T-cell (primary cell): ENCODE measurements at regions not wholly inside any gene's neighbourhood (a gene's known extent, or its start where the extent isn't known, plus 50 kb on each side); places are given as distances from the start of the nearest gene placed in this dataset.

Experiments used
- ATAC-seq, 4 experiments: fragments of 200-7000 bp in 3 of 4; fragments of 150-1000 bp in 1 of 4; cut with Tn5 transposase; replicated peaks in 1 of 4; 1 replicate in 3 of 4; 2 replicates in 1 of 4; pipeline ENCODE4 v1.10.0; 2021; ENCODE audit warnings: moderate library complexity in 3 of 4, mild to moderate bottlenecking in 2 of 4, moderate number of reproducible peaks in 1 of 4
- CTCF ChIA-PET, 2 donors: fragments of 300-600 bp; sonication (Branson Sonifier 250); formaldehyde crosslinking; loops; one replicate each; lab custom pipeline; 2022; ENCODE audit warnings: antibody characterized with exemption in 2 of 2; lab: Charles Lee
- POLR2A ChIA-PET, 2 donors: fragments of 300-600 bp; sonication (Branson Sonifier 250); formaldehyde crosslinking; loops; one replicate each; lab custom pipeline; 2022; ENCODE audit warnings: antibody characterized with exemption in 2 of 2; lab: Charles Lee
- DNase-seq, 35 experiments: peaks; one replicate each; pipeline versions ENCODE4 v3.0.0 to v3.0.0-alpha.2; 2013 to 2023
- H3K27ac ChIP-seq: one replicate; pipeline ENCODE4 v1.5.1; 2013; ENCODE audit warnings: low read length
- H3K27me3 ChIP-seq, 2 experiments: replicated peaks in 1 of 2; 1 replicate in 1 of 2; 2 replicates in 1 of 2; pipeline versions ENCODE4 v1.6.1 to v1.7.0; 2013; ENCODE audit warnings: low read length in 1 of 2, mixed read lengths in 1 of 2; ENCODE audit not compliant: control insufficient read depth in 2 of 2, insufficient read depth in 2 of 2; ENCODE audit errors: extremely low read depth in 1 of 2
- H3K36me3 ChIP-seq, 2 donors: 1 replicate in 1 of 2; 2 replicates in 1 of 2; pipeline versions ENCODE4 v1.6.1 to v1.7.0; 2013; ENCODE audit warnings: low read length in 1 of 2; ENCODE audit not compliant: control insufficient read depth in 2 of 2, insufficient read depth in 1 of 2; ENCODE audit errors: extremely low read depth in 1 of 2
- H3K4me1 ChIP-seq, 2 experiments: 1 replicate in 1 of 2; 2 replicates in 1 of 2; pipeline versions ENCODE4 v1.6.1 to v1.7.0; 2013; ENCODE audit warnings: low read length in 2 of 2, mixed read lengths in 1 of 2; ENCODE audit not compliant: insufficient read depth in 2 of 2, control insufficient read depth in 1 of 2; ENCODE audit errors: extremely low read depth in 1 of 2
- H3K4me3 ChIP-seq, 2 donors: 1 replicate in 1 of 2; 2 replicates in 1 of 2; pipeline versions ENCODE4 v1.5.1 to v1.7.0; 2013; ENCODE audit warnings: mild to moderate bottlenecking in 2 of 2, low read length in 1 of 2, moderate library complexity in 1 of 2; ENCODE audit not compliant: control insufficient read depth in 1 of 2; ENCODE audit errors: extremely low read depth in 1 of 2
- H3K9me3 ChIP-seq: 2 replicates; pipeline ENCODE4 v1.7.0; 2013
- H3K27ac Mint-ChIP-seq, 2 donors: one replicate each; pipeline ENCODE4 v1.8.0; 2020 to 2021; ENCODE audit warnings: mild to moderate bottlenecking in 2 of 2, mixed read lengths in 2 of 2
- H3K27me3 Mint-ChIP-seq, 2 donors: one replicate each; pipeline ENCODE4 v1.8.0; 2021 to 2022; ENCODE audit warnings: mixed read lengths in 2 of 2
- H3K36me3 Mint-ChIP-seq: one replicate; pipeline ENCODE4 v1.8.0; 2021; ENCODE audit warnings: mixed read lengths
- H3K4me1 Mint-ChIP-seq, 3 donors: one replicate each; pipeline ENCODE4 v1.8.0; 2020 to 2022; ENCODE audit warnings: mixed read lengths in 3 of 3, mild to moderate bottlenecking in 1 of 3
- H3K4me3 Mint-ChIP-seq, 3 donors: one replicate each; pipeline ENCODE4 v1.8.0; 2020 to 2022; ENCODE audit warnings: mild to moderate bottlenecking in 3 of 3, mixed read lengths in 3 of 3, moderate library complexity in 3 of 3
- H3K9me3 Mint-ChIP-seq, 3 donors: one replicate each; pipeline ENCODE4 v1.8.0; 2020 to 2022; ENCODE audit warnings: mixed read lengths in 3 of 3
- WGBS: methylation state at CpG from one replicate; pipeline ENCODE4 v1.1.5; 2013; ENCODE audit warnings: missing lambda C conversion rate; ENCODE audit not compliant: insufficient coverage; 5-methylcytosine and 5-hydroxymethylcytosine counted together

DNA sequence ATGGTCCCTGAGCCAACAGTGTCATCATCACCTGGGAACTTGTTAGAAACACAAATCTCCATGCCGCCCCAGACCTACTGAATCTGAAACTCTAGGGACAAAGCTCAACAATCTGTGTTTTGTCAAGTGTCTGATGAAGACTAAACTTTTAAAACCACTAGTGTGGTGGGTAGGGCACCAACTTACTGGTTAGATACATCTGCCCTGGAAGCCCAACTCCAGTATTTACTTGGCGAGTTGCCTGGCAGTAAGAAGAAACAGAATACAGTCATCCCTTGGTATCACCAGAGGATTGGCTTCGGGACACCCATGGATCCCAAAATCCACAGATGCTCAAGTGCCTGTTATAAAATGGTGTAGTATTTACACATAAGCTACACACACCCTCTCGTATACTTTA lies 367.9 kb upstream of the DUSP10 start:
- Histone ChIP-seq H3K27ac (no peak overlapping the region), H3K9me3 (no peaks in the 10 kb centered on the region), H3K4me3 (no peak overlapping the region), H3K27me3 (no peaks in the 10 kb centered on the region), H3K4me1 (no peaks in the 10 kb centered on the region), H3K36me3 (no peaks in the 10 kb centered on the region)
- Mint-ChIP-seq H3K36me3 (no peaks in the 10 kb centered on the region), H3K27me3 (peaks cover 0 to 4% of the 10 kb centered on the region in 2 donors), H3K4me1 (no peaks in the 10 kb centered on the region), H3K9me3 (no peaks in the 10 kb centered on the region), H3K27ac (no peak overlapping the region), H3K4me3 (no peak overlapping the region)
- ChIA-PET CTCF (no interaction called here), POLR2A (no interaction called here)
- no peak for ATAC-seq
- WGBS, result no CpG with 5 or more reads among the region's 4 CpGs
- DNase-seq, result no peak

- Mint-ChIP-seq H3K36me3 (no peaks in the 10 kb centered on the region), H3K4me3 (no peak overlapping the region), H3K27me3 (peaks cover 0 to 7% of the 10 kb centered on the region in 2 donors), H3K9me3 (no peaks in the 10 kb centered on the region), H3K27ac (no peak overlapping the region), H3K4me1 (no peaks in the 10 kb centered on the region)
- ChIA-PET POLR2A (no interaction called here), CTCF (interaction anchor here in 1 of 2 donors (1.6 kb wide), 1 partner anchor 12 kb away, joined by 4 read pairs; no protein-coding TSS in a partner anchor)
- Histone ChIP-seq H3K36me3 (no peaks in the 10 kb centered on the region), H3K4me3 (no peak overlapping the region), H3K4me1 (no peaks in the 10 kb centered on the region), H3K9me3 (no peaks in the 10 kb centered on the region), H3K27me3 (peaks cover 0 to 4% of the 10 kb centered on the region in 2 experiments), H3K27ac (no peak overlapping the region)
- no peak for DNase-seq
- ATAC-seq, result no peak
- WGBS, result 67% methylated on average over 4 of the region's 4 CpGs
These were observed 366.1 kb upstream of the DUSP10 start for GRCh38 chr1:222107975-222108374.

DNA sequence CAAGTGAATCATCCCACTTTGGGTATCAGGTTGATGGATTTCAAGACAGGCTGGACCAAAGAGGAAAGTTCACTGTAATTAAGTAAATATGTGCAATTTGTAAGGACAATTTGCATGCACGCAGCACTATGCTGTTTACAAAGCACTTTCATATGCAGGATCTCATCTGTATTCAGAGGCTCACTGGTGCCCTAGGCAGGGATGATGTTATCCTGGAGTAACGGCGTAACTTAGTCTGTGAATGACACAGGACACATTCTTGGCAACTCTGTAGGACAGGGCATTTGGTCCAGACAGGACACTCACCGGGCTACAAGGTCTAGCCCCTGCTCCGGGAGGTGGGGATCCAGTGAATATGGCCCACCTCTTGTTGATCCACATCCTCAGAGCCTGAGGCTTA lies 365.4 kb upstream of the DUSP10 start:
- WGBS, result 92% methylated on average over 5 of the region's 5 CpGs
- Histone ChIP-seq H3K27ac (no peak overlapping the region), H3K9me3 (no peaks in the 10 kb centered on the region), H3K36me3 (no peaks in the 10 kb centered on the region), H3K4me3 (no peak overlapping the region), H3K4me1 (no peaks in the 10 kb centered on the region), H3K27me3 (peaks cover 0 to 4% of the 10 kb centered on the region in 2 experiments)
- H3K27ac Mint-ChIP-seq, result no peak overlapping the region
- ATAC-seq, result no peak
- CTCF ChIA-PET, result interaction anchor here in 1 of 2 donors (0.6 to 1.6 kb wide), 2 partner anchors 11 to 17 kb away, joined by 3 to 4 read pairs; no protein-coding TSS in a partner anchor
- H3K4me3 Mint-ChIP-seq, result no peak overlapping the region
- no peaks in the 10 kb centered on the region for H3K4me1 Mint-ChIP-seq
- peaks cover 0 to 7% of the 10 kb centered on the region in 2 donors for H3K27me3 Mint-ChIP-seq
- H3K9me3 Mint-ChIP-seq, result no peaks in the 10 kb centered on the region
- POLR2A ChIA-PET, result interaction anchor here in 1 of 2 donors (0.7 kb wide), 1 partner anchor 116 kb away, joined by 9 read pairs; no protein-coding TSS in a partner anchor
- no peaks in the 10 kb centered on the region for H3K36me3 Mint-ChIP-seq
- no peak for DNase-seq

DNA sequence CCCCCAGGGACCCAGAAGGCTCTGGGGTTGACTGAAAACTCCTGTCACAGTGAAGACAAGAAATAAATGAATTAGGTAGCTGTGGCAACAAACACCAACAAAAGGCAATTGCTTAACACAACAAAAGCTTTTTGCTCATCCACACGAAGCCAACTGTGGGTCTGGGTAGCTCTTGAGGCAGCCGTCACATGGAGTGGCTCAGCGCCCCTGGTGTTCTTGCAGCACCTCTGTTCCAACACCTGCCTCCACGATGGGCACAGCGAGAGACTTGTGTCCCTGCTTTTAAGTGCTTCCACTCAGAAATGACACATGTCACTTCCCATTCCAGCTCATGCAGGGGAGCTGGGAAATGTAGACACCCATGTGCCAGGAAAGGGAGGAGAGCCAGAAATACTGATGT lies 364.5 kb upstream of the DUSP10 start:
- H3K4me3 Mint-ChIP-seq, result no peak overlapping the region
- H3K36me3 Mint-ChIP-seq, result no peaks in the 10 kb centered on the region
- H3K4me1 Mint-ChIP-seq, result no peaks in the 10 kb centered on the region
- Histone ChIP-seq H3K4me1 (no peaks in the 10 kb centered on the region), H3K4me3 (no peak overlapping the region), H3K9me3 (no peaks in the 10 kb centered on the region), H3K27me3 (peaks cover 0 to 4% of the 10 kb centered on the region in 2 experiments), H3K36me3 (no peaks in the 10 kb centered on the region), H3K27ac (no peak overlapping the region)
- no peak for DNase-seq
- peaks cover 4 to 6% of the 10 kb centered on the region in 2 donors for H3K27me3 Mint-ChIP-seq
- no peak overlapping the region for H3K27ac Mint-ChIP-seq
- H3K9me3 Mint-ChIP-seq, result no peaks in the 10 kb centered on the region
- WGBS, result 80% methylated on average over 5 of the region's 5 CpGs
- ChIA-PET POLR2A (no interaction called here), CTCF (interaction anchor here in 1 of 2 donors (0.9 kb wide), 1 partner anchor 9 kb away, joined by 3 read pairs; no protein-coding TSS in a partner anchor)
- no peak for ATAC-seq

DNA sequence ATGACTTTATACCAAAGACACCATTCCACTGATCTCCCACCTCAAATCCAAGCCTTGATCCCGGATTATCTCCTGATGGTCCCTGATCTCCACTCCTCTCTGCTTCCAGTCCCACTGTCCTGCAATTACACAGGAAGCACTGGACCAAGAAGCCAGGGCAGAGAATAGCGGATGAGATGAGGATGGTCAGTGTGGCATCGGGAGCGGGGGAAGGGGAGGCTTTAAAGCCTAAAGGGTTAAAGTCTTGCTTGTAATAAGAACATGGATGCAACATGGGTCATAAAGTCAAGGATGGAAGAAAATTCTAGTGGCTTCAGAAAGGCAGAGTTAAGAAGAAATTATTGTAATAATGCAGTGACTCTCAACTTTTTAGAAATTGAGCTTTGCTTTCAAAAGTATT lies 364.0 kb upstream of the DUSP10 start:
- no peak overlapping the region for H3K4me3 Mint-ChIP-seq
- H3K27me3 Mint-ChIP-seq, result peaks cover 6 to 7% of the 10 kb centered on the region in 2 donors
- H3K36me3 Mint-ChIP-seq, result no peaks in the 10 kb centered on the region
- ChIA-PET POLR2A (no interaction called here), CTCF (interaction anchor here in 1 of 2 donors (0.9 kb wide), 1 partner anchor 9 kb away, joined by 3 read pairs; no protein-coding TSS in a partner anchor)
- Histone ChIP-seq H3K27ac (no peak overlapping the region), H3K27me3 (peaks cover 0 to 4% of the 10 kb centered on the region in 2 experiments), H3K9me3 (no peaks in the 10 kb centered on the region), H3K36me3 (no peaks in the 10 kb centered on the region), H3K4me3 (no peak overlapping the region), H3K4me1 (no peaks in the 10 kb centered on the region)
- H3K27ac Mint-ChIP-seq, result no peak overlapping the region
- ATAC-seq, result no peak
- no peaks in the 10 kb centered on the region for H3K4me1 Mint-ChIP-seq
- no peaks in the 10 kb centered on the region for H3K9me3 Mint-ChIP-seq
- DNase-seq, result no peak
- WGBS, result 95% methylated on average over 4 of the region's 4 CpGs

- Mint-ChIP-seq H3K27me3 (peaks cover 6 to 7% of the 10 kb centered on the region in 2 donors), H3K9me3 (no peaks in the 10 kb centered on the region), H3K27ac (no peak overlapping the region), H3K36me3 (no peaks in the 10 kb centered on the region), H3K4me1 (no peaks in the 10 kb centered on the region), H3K4me3 (no peak overlapping the region)
- Histone ChIP-seq H3K4me1 (no peaks in the 10 kb centered on the region), H3K36me3 (no peaks in the 10 kb centered on the region), H3K27me3 (peaks cover 0 to 4% of the 10 kb centered on the region in 2 experiments), H3K9me3 (no peaks in the 10 kb centered on the region), H3K4me3 (no peak overlapping the region), H3K27ac (no peak overlapping the region)
- ATAC-seq, result no peak
- no CpG with 5 or more reads among the region's 1 CpG for WGBS
- POLR2A ChIA-PET, result no interaction called here
- CTCF ChIA-PET, result interaction anchor here in 1 of 2 donors (0.5 kb wide), 1 partner anchor 9 kb away, joined by 7 read pairs; no protein-coding TSS in a partner anchor
- DNase-seq, result no peak
These were observed 363.5 kb upstream of the DUSP10 start for GRCh38 chr1:222105393-222105737.
